GM12878 (cell line): ENCODE measurements at regions not wholly inside any gene's neighbourhood (a gene's known extent, or its start where the extent isn't known, plus 50 kb on each side); places are given as distances from the start of the nearest gene placed in this dataset.

Source experiments
- ATAC-seq: fragments of 200-7000 bp; cut with Tn5 transposase; 3 replicates; pipeline ENCODE4 v1.9.1; 2020; ENCODE audit warnings: mild to moderate bottlenecking, moderate library complexity
- BruUV-seq: library from RNA; stranded (reverse); fragments of 400-500 nt; replicated peaks from 2 replicates; lab custom pipeline; 2021; lab: Mats Ljungman, UMichigan
- CTCF ChIA-PET: fragments of 300-600 bp; sonication (Branson Sonifier 250); formaldehyde crosslinking; extraction: SDS; loops from one replicate; lab custom pipeline; 2021; ENCODE audit warnings: inconsistent platforms; lab: Yijun Ruan, JAX
- POLR2A ChIA-PET: fragments of 350-600 bp; formaldehyde crosslinking; extraction: SDS; loops from one replicate; lab custom pipeline; 2021; ENCODE audit warnings: inconsistent platforms; lab: Charles Lee
- RAD21 ChIA-PET: fragments of 300-600 bp; sonication (Branson Sonifier 250); formaldehyde crosslinking; loops from one replicate; lab custom pipeline; 2023; ENCODE audit warnings: antibody characterized with exemption; ENCODE audit not compliant: unreplicated experiment; lab: Charles Lee
- SMC1A ChIA-PET: fragments of 300-600 bp; sonication (Branson Sonifier 250); formaldehyde crosslinking; loops from one replicate; lab custom pipeline; 2023; ENCODE audit not compliant: unreplicated experiment, uncharacterized antibody; lab: Charles Lee
- DNase-seq: peaks from one replicate; pipeline ENCODE4 v3.0.0-alpha.2; 2011; ENCODE audit warnings: low read depth, low spot score
- FAIRE-seq: peaks from 3 replicates; lab custom pipeline; 2011; peaks lifted over from hg19 to GRCh38; lab: Jason Lieb, UNC
- H2AFZ ChIP-seq: 2 replicates; pipeline ENCODE4 v1.6.0; 2011; ENCODE audit warnings: low read depth, low read length, control low read depth; ENCODE audit not compliant: control insufficient read depth
- H3K27ac ChIP-seq: 2 replicates; pipeline ENCODE4 v1.5.1; 2011; ENCODE audit warnings: control low read depth; ENCODE audit not compliant: control insufficient read depth, insufficient read depth
- H3K27me3 ChIP-seq, 2 experiments: replicated peaks in 1 of 2; 2 replicates each; pipeline versions ENCODE4 v1.6.0 to v1.6.1; 2011; ENCODE audit warnings: low read length in 1 of 2; ENCODE audit not compliant: control insufficient read depth in 2 of 2, insufficient read depth in 2 of 2
- H3K36me3 ChIP-seq, 2 experiments: 2 replicates each; pipeline ENCODE4 v1.5.1; 2011; ENCODE audit warnings: low read length in 1 of 2; ENCODE audit not compliant: control insufficient read depth in 2 of 2, insufficient read depth in 2 of 2
- H3K4me1 ChIP-seq: 2 replicates; pipeline ENCODE4 v1.6.1; 2011; ENCODE audit warnings: mild to moderate bottlenecking, low read length, moderate library complexity, mixed read lengths; ENCODE audit not compliant: control insufficient read depth, insufficient read depth
- H3K4me2 ChIP-seq: 2 replicates; pipeline ENCODE4 v1.6.0; 2011; ENCODE audit warnings: control low read depth; ENCODE audit not compliant: control insufficient read depth, insufficient read depth
- H3K4me3 ChIP-seq: fragments of 200-600 bp; sonication (generic); 2 replicates; pipeline ENCODE4 v1.5.1; 2016
- H3K79me2 ChIP-seq: 2 replicates; pipeline ENCODE4 v1.6.0; 2011; ENCODE audit warnings: low read length; ENCODE audit not compliant: control insufficient read depth, insufficient read depth
- H3K9ac ChIP-seq: 2 replicates; pipeline ENCODE4 v1.8.0; 2011; ENCODE audit warnings: low read length, control low read depth, mixed read lengths; ENCODE audit not compliant: control insufficient read depth, insufficient read depth
- H3K9me3 ChIP-seq: replicated peaks from 3 replicates; pipeline ENCODE4 v1.5.1; 2011; ENCODE audit warnings: mild to moderate bottlenecking, low read length; ENCODE audit not compliant: control insufficient read depth, insufficient read depth
- H4K20me1 ChIP-seq: 2 replicates; pipeline ENCODE4 v1.6.0; 2011; ENCODE audit not compliant: control insufficient read depth, insufficient read depth
- BHLHE40 ChIP-seq, 2 experiments: fragments of 450-650 bp in 1 of 2; IDR thresholded peaks; 2 replicates each; pipeline ENCODE4 v1.6.1; 2011 to 2017; ENCODE audit warnings: low read depth in 2 of 2, borderline replicate concordance in 1 of 2, improper control_type of control experiment in 1 of 2, low read length in 1 of 2, mild to moderate bottlenecking in 1 of 2
- EED ChIP-seq: sonication (generic); IDR thresholded peaks from 2 replicates; pipeline ENCODE4 v1.6.1; 2016; ENCODE audit warnings: antibody characterized with exemption, low read depth
- HDGF ChIP-seq: fragments of 450-650 bp; IDR thresholded peaks from 2 replicates; pipeline ENCODE4 v1.6.1; 2016; ENCODE audit warnings: antibody characterized with exemption
- JUNB ChIP-seq: IDR thresholded peaks from 2 replicates; pipeline ENCODE4 v1.6.1; 2016; ENCODE audit warnings: antibody characterized with exemption, mild to moderate bottlenecking
- MEF2B ChIP-seq: fragments of 450-650 bp; IDR thresholded peaks from 2 replicates; pipeline ENCODE4 v1.6.1; 2018; ENCODE audit warnings: mild to moderate bottlenecking, moderate library complexity; ENCODE audit not compliant: partially characterized antibody, poor library complexity, severe bottlenecking
- MTA2 ChIP-seq: fragments of 450-650 bp; IDR thresholded peaks from 2 replicates; pipeline ENCODE4 v1.6.1; 2016; ENCODE audit warnings: low read depth, mild to moderate bottlenecking, moderate library complexity
- RUNX3 ChIP-seq: IDR thresholded peaks from 2 replicates; pipeline ENCODE4 v1.6.1; 2012; ENCODE audit warnings: low read length, inconsistent platforms
- SUZ12 ChIP-seq: fragments of 200-600 bp; sonication (generic); IDR thresholded peaks from one replicate; pipeline ENCODE4 v1.6.1; 2018; ENCODE audit warnings: antibody characterized with exemption, mild to moderate bottlenecking; ENCODE audit not compliant: unreplicated experiment
- WGBS: methylation state at CpG from one replicate; pipeline ENCODE4 v1.1.6; 2016; ENCODE audit warnings: low lambda C conversion rate; ENCODE audit not compliant: insufficient replicate concordance, insufficient coverage; ENCODE audit errors: missing lambda C conversion rate; 5-methylcytosine and 5-hydroxymethylcytosine counted together
- in situ Hi-C: fragments of 300-500 bp; cut with MboI; formaldehyde crosslinking; loops from 9 replicates; pipeline ENCODE4 v1.14.3; 2018; ENCODE audit warnings: mixed read lengths
- intact Hi-C: fragments of 100-400 bp; cut with micrococcal nuclease; formaldehyde crosslinking; loops from one replicate; pipeline ENCODE4 v1.14.2; 2022; ENCODE audit not compliant: unreplicated experiment
- TF ChIP-seq, protein P1 (sequence below): IDR thresholded peaks from 2 replicates; pipeline ENCODE4 v1.6.1; 2012; ENCODE audit warnings: low read depth, low read length, improper control_type of control experiment

DNA sequence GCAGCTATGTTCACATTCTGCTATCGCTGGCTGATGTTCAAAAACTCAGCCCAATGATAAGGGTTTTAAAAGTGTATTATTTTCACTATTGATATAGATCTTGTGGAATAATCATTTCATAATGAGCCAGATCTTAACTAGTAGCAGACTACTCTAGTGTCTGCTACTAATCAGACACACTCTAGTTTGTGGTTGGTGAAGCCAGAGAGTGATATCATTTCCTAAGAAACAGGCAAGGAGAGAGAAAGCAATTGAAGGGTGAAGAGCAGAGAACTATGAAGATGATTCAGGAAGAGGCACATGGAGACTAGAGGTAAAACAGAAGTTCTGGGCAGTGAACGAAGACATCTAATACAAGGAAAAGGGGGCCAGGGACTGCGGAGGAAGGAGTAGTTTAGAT lies 58.2 kb upstream of the BET1 start:
- FAIRE-seq, result no peak
- in situ Hi-C loops, result no loop called here
- peak; percentile 53 for ATAC-seq
- H2AFZ ChIP-seq, result no peak overlapping the region
- no peaks in the 10 kb centered on the region for H3K27me3 ChIP-seq
- ChIA-PET POLR2A (no interaction called here), RAD21 (no interaction called here), SMC1A (interaction anchor here (1.2 to 2.4 kb wide), 3 partner anchors 10 to 20 kb away, joined by 3 to 7 read pairs (median 4); no protein-coding TSS in a partner anchor), CTCF (interaction anchor here (1.5 kb wide), 2 partner anchors 11 to 30 kb away, joined by 3 to 4 read pairs; no protein-coding TSS in a partner anchor)
- H3K9me3 ChIP-seq, result no peaks in the 10 kb centered on the region; the same call in 2 of the 3 replicates
- H3K27ac ChIP-seq, result no peak overlapping the region
- WGBS, result 77% methylated on average over 2 of the region's 3 CpGs
- TF ChIP-seq MEF2B (no peak), MTA2 (no peak), JUNB (peak; percentile 26; the same call in 1 of the 2 replicates), EED (peak; percentile 43; the same call in 1 of the 2 replicates), BHLHE40 (IDR thresholded peaks at IDR 0.05; ENCODE audit: borderline replicate concordance in 1 of 2, low read depth in 2 of 2, low read length in 1 of 2) (no peak), HDGF (no peak), RUNX3 (peak; percentile 77; the same call in 1 of the 2 replicates), SUZ12 (no peak)
- TF ChIP-seq, protein P1, sequence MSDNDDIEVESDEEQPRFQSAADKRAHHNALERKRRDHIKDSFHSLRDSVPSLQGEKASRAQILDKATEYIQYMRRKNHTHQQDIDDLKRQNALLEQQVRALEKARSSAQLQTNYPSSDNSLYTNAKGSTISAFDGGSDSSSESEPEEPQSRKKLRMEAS, result no peak
- peaks cover 11% of the 10 kb centered on the region; the same call in 1 of the 2 replicates for H3K4me1 ChIP-seq
- H3K4me2 ChIP-seq, result no peak overlapping the region
- DNase-seq, result no peak
- no peaks in the 10 kb centered on the region for H4K20me1 ChIP-seq
- intact Hi-C loops, result no loop called here
- BruUV-seq, result no TSS peak
- H3K79me2 ChIP-seq, result no peaks in the 10 kb centered on the region
- H3K4me3 ChIP-seq, result no peak overlapping the region
- H3K9ac ChIP-seq, result no peak overlapping the region
- H3K36me3 ChIP-seq, result no peaks in the 10 kb centered on the region
